ENCODE measurements at regions not wholly inside any gene's neighbourhood (a gene's known extent, or its start where the extent isn't known, plus 50 kb on each side); places are given as distances from the start of the nearest gene placed in this dataset.

DNA sequence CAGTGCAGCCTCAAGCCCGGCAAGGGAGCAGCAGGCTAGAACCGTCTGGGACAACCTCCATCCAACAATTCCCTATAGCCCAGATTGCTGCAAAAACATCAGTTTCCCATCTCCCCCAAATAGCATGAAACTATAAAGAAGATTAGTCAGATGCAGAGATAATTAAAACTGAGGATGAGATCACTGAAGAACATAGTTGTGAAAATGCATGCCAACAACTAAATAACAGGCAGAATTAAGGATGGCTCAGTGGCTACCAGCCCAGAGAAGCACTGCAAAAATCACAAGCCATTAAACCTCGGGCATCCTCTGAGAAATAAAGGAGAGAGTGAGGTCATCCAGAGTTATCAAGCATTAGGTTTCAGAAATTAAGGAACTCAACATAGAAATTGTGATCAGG lies 427.1 kb downstream of the TNS3 start:
- no peak for DNase-seq (ENCODE audit: low read depth)
- TF ChIP-seq, protein P1, sequence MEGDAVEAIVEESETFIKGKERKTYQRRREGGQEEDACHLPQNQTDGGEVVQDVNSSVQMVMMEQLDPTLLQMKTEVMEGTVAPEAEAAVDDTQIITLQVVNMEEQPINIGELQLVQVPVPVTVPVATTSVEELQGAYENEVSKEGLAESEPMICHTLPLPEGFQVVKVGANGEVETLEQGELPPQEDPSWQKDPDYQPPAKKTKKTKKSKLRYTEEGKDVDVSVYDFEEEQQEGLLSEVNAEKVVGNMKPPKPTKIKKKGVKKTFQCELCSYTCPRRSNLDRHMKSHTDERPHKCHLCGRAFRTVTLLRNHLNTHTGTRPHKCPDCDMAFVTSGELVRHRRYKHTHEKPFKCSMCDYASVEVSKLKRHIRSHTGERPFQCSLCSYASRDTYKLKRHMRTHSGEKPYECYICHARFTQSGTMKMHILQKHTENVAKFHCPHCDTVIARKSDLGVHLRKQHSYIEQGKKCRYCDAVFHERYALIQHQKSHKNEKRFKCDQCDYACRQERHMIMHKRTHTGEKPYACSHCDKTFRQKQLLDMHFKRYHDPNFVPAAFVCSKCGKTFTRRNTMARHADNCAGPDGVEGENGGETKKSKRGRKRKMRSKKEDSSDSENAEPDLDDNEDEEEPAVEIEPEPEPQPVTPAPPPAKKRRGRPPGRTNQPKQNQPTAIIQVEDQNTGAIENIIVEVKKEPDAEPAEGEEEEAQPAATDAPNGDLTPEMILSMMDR (IDR thresholded peaks at IDR 0.05; ENCODE audit: low read depth, low read length, missing control alignments), result no peak
- H3K4me3 ChIP-seq (ENCODE audit: low read depth, low read length), result no peak overlapping the region

DNA sequence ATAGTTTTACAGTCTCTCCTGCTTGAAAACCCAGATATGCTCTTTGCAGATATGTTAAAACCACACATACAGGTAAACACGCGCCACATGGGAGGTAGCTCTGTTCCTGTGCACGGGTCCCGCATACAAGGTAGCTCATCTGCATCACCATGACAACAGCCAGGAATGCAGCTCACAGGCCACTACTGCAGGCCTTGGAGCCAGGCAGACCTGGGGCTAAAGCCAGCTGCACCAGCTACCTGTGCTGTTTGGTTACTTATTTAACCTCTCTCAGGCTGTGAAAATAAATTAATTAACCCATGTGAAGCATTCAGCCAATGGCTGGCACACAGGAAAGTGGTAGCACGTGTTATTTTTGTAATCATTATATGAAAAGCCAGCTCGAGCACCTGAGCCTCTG lies 428.3 kb downstream of the TNS3 start:
- TF ChIP-seq, protein P1 (IDR thresholded peaks at IDR 0.05; ENCODE audit: low read depth, low read length, missing control alignments), result no peak
- DNase-seq (ENCODE audit: low read depth), result no peak
- H3K4me3 ChIP-seq (ENCODE audit: low read depth, low read length), result no peak overlapping the region

DNA sequence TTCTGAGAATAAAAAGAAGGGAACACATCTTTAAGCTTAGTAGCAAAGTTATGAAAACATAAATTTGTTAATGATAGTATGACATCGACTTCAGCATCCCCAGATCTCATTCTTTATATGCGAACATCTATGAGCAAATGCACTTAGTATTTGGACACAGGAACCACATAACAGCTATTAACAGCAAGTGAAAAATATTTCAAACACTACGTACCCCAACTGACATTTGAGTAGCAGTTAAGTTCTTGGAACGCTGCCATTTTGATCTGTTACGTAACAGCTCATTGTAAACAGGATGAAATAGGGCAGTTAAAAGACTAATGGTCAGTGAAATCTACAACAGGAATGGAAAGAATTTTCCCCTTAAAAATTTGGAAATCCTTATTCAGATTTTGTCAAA lies 428.9 kb downstream of the TNS3 start:
- H3K4me3 ChIP-seq (ENCODE audit: low read depth, low read length), result no peak overlapping the region
- TF ChIP-seq, protein P1 (IDR thresholded peaks at IDR 0.05; ENCODE audit: low read depth, low read length, missing control alignments), result no peak
- DNase-seq (ENCODE audit: low read depth), result no peak

DNA sequence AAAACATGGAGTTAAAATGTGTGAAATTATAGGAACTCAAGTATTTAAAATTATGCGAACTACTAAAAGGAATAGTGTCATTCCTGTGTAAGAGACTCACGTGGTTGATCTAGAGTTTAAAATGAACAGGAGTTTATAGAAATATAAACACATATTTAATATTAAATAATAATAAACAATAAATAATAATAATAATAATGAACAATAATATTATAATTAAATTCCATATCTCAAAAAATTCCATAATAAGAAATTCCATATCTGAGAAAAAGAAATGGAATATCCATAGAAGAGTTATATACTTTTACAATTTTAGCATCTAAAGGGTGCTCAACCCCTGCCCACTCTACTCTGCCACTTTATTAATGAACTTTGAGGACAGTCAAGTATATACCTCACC lies 429.6 kb downstream of the TNS3 start:
- DNase-seq (ENCODE audit: low read depth), result no peak
- TF ChIP-seq, protein P1 (IDR thresholded peaks at IDR 0.05; ENCODE audit: low read depth, low read length, missing control alignments), result no peak
- H3K4me3 ChIP-seq (ENCODE audit: low read depth, low read length), result no peak overlapping the region

DNA sequence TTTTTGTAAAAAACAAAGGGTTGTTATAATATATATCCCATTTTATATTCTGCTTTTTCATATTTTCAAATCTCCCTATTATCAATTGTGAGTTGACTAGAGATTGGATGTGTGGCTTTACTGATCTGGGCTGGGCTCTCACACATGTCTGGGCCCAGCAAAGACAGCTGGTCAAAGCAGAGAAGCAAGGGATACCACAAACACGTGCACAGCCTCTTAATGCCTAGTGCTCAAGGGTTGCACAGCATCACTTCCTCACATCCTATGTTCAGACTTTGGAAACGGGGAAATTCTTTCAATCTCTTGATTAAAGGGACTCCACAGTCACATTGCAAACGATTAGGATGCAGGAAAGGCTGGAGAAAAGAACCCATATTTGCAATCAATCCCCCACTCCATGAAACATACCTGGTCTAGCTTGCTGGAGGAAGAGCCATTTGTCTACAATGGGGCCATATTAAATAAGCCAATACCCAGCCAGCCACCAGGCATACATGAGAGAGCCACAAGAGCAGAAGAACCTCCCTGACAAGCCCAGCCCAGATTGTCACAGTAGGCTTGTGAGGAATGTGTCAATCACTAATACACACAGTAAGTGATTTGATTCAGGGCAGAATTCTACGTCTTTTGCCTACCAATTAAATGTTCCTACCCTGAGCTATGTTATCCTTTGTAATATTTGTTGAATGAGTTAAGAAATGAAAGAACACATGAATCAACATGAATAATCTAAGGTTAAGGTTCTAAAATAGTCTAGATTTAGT lies 431.2 kb downstream of the TNS3 start:
- no peak overlapping the region for H3K4me3 ChIP-seq (ENCODE audit: low read depth, low read length)
- TF ChIP-seq, protein P1 (IDR thresholded peaks at IDR 0.05; ENCODE audit: low read depth, low read length, missing control alignments), result no peak
- no peak for DNase-seq (ENCODE audit: low read depth)

DNA sequence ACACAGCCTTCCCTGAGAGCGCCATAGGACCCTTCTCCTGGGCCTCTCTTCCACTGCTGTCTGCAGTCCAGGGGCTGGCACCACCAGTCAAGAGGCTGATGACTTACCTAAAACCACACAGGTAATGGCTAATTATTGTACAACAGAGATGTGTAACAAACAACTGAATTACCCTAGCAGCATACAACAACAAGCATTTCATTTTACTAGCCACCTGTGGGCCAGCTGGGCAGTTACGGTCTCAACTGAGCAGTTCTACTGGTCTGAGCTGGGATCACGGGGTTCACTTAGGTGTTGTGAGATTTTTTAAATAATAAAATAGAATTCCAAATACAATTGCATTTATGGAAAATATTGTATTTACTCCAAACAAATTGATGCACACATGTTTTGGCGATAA lies 431.9 kb downstream of the TNS3 start:
- DNase-seq (ENCODE audit: low read depth), result no peak
- H3K4me3 ChIP-seq (ENCODE audit: low read depth, low read length), result no peak overlapping the region
- TF ChIP-seq, protein P1 (IDR thresholded peaks at IDR 0.05; ENCODE audit: low read depth, low read length, missing control alignments), result no peak
